ENCODE measurements at regions not wholly inside any gene's neighbourhood (a gene's known extent, or its start where the extent isn't known, plus 50 kb on each side); places are given as distances from the start of the nearest gene placed in this dataset.

DNA sequence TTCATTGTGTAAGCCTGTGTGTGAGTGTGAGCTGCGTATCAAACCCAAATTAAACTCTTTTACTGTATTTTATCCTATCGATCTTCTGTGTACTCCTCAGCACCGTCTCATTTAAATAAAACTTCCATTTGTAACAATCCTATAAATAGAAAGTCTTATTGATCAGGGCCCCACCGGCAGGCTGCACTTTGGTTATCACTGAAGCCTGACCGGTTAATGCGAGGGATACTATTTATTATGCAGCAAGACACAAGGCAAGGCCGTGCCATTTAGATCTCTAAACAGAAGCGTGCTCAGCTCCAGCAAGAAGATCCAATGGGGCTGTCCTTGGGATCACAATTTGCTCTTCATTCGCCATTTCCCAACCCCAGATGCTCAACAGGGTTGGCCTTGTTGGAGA lies 252.6 kb upstream of the TSHZ3 start:
- ChIA-PET POLR2A (ENCODE audit: partially characterized antibody) (no interaction called here), CTCF (ENCODE audit: partially characterized antibody) (interaction anchor here (0.6 to 1.6 kb wide), 4 partner anchors 13 to 289 kb away, joined by 3 to 4 read pairs (median 3); no protein-coding TSS in a partner anchor)
- no peaks in the 10 kb centered on the region for H4K20me1 ChIP-seq (replicated peaks in 1 of 2; ENCODE audit: control insufficient read depth in 1 of 2, insufficient read depth in 2 of 2, low read length in 2 of 2)
- H2BK12ac ChIP-seq (ENCODE audit: low read depth, low read length), result no peak overlapping the region
- no peak overlapping the region for H4K5ac ChIP-seq (ENCODE audit: insufficient read length, low read depth, low read length)
- no peaks in the 10 kb centered on the region for H3K9me3 ChIP-seq (ENCODE audit: insufficient read depth in 2 of 2, low read depth in 1 of 2, low read length in 1 of 2)
- H3K27ac ChIP-seq (ENCODE audit: low read depth, low read length), result no peak overlapping the region
- DNase-seq (ENCODE audit: low read depth in 1 of 2, low spot score in 2 of 2) (no peak), FAIRE-seq (no peak)
- H2BK5ac ChIP-seq (ENCODE audit: low read depth, low read length), result no peak overlapping the region
- H3K18ac ChIP-seq (ENCODE audit: extremely low read depth, low read length), result no peak overlapping the region
- H3K23ac ChIP-seq (ENCODE audit: insufficient read length), result no peak overlapping the region
- no peak overlapping the region for H3K9ac ChIP-seq (replicated peaks in 1 of 4; ENCODE audit: extremely low read depth in 1 of 4, low read depth in 3 of 4, low read length in 3 of 4)
- H3K4me2 ChIP-seq (ENCODE audit: insufficient read depth in 1 of 2, low read depth in 2 of 2, low read length in 2 of 2), result no peak overlapping the region
- no peak overlapping the region for H3K14ac ChIP-seq (ENCODE audit: insufficient read length)
- no peak overlapping the region for H3K56ac ChIP-seq (replicated peaks; ENCODE audit: insufficient read length, low read depth, low read length)
- H2AK5ac ChIP-seq (ENCODE audit: low read depth, low read length), result no peak overlapping the region
- TF ChIP-seq SRF (IDR thresholded peaks at IDR 0.05; ENCODE audit: low read depth, low read length) (no peak), ZNF274 (IDR thresholded peaks at IDR 0.05; ENCODE audit: borderline replicate concordance, extremely low read depth, low read length) (no peak), POU5F1 (IDR thresholded peaks at IDR 0.05; ENCODE audit: low read depth, low read length) (no peak), BRCA1 (IDR thresholded peaks at IDR 0.05; ENCODE audit: low read depth, low read length) (no peak), TBP (IDR thresholded peaks at IDR 0.05; ENCODE audit: low read depth, low read length) (no peak), CHD2 (IDR thresholded peaks at IDR 0.05; ENCODE audit: low read length) (no peak), POLR2A (IDR thresholded peaks at IDR 0.05; ENCODE audit: control extremely low read depth in 1 of 2, low read depth in 2 of 2, low read length in 2 of 2) (no peak), JUND (IDR thresholded peaks at IDR 0.05; ENCODE audit: low read length) (no peak)
- H3K23me2 ChIP-seq (ENCODE audit: low read depth, low read length), result no peaks in the 10 kb centered on the region
- H3K79me2 ChIP-seq (ENCODE audit: control insufficient read depth in 1 of 2, insufficient read depth in 2 of 2, low read length in 2 of 2), result no peaks in the 10 kb centered on the region
- H4K8ac ChIP-seq (ENCODE audit: extremely low read depth, insufficient read depth, low read length), result no peak overlapping the region
- no peak overlapping the region for H2BK120ac ChIP-seq (replicated peaks; ENCODE audit: low read depth, low read length)
- H3K36me3 ChIP-seq (ENCODE audit: control insufficient read depth in 2 of 4, insufficient read depth in 4 of 4, low read length in 3 of 4), result no peaks in the 10 kb centered on the region
- H3K4me1 ChIP-seq (replicated peaks in 1 of 4; ENCODE audit: control insufficient read depth in 3 of 4, insufficient read depth in 4 of 4, low read length in 3 of 4), result no peaks in the 10 kb centered on the region
- no peak overlapping the region for H2AFZ ChIP-seq (ENCODE audit: low read length)
- no peak overlapping the region for H2BK15ac ChIP-seq (ENCODE audit: low read length)
- H3K4me3 ChIP-seq (ENCODE audit: extremely low read depth in 1 of 4, insufficient read depth in 2 of 4, low read depth in 3 of 4, low read length in 4 of 4), result no peak overlapping the region
- H2BK20ac ChIP-seq (ENCODE audit: low read length), result no peak overlapping the region
- no peak overlapping the region for H4K91ac ChIP-seq (replicated peaks; ENCODE audit: insufficient read length, low read length)
- H3K4ac ChIP-seq (replicated peaks; ENCODE audit: insufficient read length, low read depth, low read length), result no peak overlapping the region
- no peaks in the 10 kb centered on the region for H3K79me1 ChIP-seq (ENCODE audit: low read depth, low read length)
- WGBS, 2 experiments (ENCODE audit: extremely low coverage in 1 of 2, insufficient coverage in 1 of 2, insufficient read length in 1 of 2, insufficient replicate concordance in 2 of 2, low coverage in 1 of 2, low lambda C conversion rate in 2 of 2, missing lambda C conversion rate in 1 of 2), result 94% methylated on average over 9 of the region's 9 CpGs; no CpG with 5 or more reads in 1 of the 2 experiments
- H3K27me3 ChIP-seq (replicated peaks in 1 of 4; ENCODE audit: control insufficient read depth in 3 of 4, extremely low read depth in 1 of 4, insufficient read depth in 3 of 4, low read length in 3 of 4), result no peaks in the 10 kb centered on the region
